Skin epidermis (tissue), 12 donors: ENCODE measurements at regions not wholly inside any gene's neighbourhood (a gene's known extent, or its start where the extent isn't known, plus 50 kb on each side); places are given as distances from the start of the nearest gene placed in this dataset.

Experiments
- H3K27ac ChIP-seq, 21 experiments: fragments of 200-600 bp; sonication (generic) in 11 of 21; one replicate each; pipeline ENCODE4 v1.5.0; 2020; ENCODE audit warnings: mild to moderate bottlenecking in 3 of 21, inconsistent platforms in 2 of 21, moderate library complexity in 2 of 21
- H3K4me3 ChIP-seq, 7 experiments: fragments of 200-600 bp; sonication (generic) in 2 of 7; one replicate each; pipeline ENCODE4 v1.5.0; 2020; ENCODE audit warnings: inconsistent platforms in 2 of 7, mild to moderate bottlenecking in 2 of 7, moderate library complexity in 1 of 7

DNA sequence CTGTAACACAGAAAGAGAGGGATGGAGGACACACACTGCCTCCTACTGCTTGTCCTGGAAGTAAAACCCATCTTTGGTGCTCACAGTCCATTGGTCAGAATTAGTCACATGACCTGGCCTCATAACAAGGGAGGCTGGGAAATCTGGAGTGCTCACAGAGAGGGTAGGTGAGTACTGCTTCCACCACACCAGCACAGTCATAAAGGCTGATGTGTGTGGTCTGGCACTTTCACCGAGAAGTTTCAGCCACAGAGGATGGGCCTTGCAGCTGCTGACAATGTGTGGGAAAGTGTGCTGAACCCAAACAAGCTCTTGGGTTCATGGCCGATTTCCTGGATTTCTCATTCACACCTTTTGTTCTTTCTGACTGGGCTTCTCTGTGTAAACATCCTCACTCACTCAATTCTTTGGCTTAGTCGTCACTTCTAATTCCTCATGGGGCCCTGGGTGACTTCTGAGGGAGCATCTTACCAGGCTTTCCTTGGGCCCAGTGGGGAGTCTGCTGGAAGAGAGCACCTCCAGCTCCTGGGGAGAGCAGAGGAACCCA lies 100.7 kb downstream of the ASB7 start:
- peak overlapping the region in 1 of 21 experiments; percentile 24 for H3K27ac ChIP-seq

GRCh38 chr15:100703671-100704070 lies 101.3 kb downstream of the ASB7 start:
- Histone ChIP-seq H3K4me3 (no peak overlapping the region), H3K27ac (no peak overlapping the region)

More for the DNA sequence above, 100.7 kb downstream of the ASB7 start:
- no peak overlapping the region for H3K4me3 ChIP-seq

DNA sequence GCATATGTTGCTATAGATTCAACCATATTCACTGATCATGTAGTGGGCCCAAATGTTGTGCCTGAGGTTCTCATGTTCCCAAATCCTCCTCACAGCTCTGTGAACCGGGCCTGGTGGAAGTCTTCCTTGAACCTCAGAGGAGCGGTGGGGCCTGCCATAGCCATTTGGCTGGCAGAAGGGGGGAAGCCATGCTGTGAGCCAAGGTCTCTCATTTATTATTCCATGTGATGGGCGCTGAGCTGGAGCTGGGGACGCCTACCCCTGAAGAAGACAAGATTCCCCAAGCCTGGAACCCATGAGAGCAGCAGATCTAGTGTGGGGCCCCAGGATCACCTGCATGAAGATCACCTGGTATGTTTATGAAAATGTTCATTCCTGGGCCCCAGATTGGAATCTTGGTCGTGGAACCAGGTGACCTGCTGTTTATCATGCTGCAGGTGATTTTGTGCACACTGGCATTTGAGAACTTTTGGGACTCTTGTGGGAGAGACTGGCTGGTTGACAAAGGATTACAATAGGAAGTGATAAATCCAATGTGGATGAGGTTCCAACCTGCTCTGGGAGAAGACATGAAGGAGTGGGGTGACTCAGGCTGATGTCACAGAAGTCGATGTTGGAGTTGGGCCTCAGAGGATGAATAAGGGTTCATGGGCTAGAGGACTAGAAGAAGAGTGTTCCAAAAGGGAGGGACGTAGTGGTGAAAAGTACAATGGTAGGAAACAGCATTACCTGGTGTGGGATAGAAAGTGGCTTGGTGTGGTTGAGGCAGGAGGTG lies 102.1 kb downstream of the ASB7 start:
- Histone ChIP-seq H3K4me3 (no peak overlapping the region), H3K27ac (no peak overlapping the region)

GRCh38 chr15:100705065-100705464 lies 102.7 kb downstream of the ASB7 start:
- no peak overlapping the region for H3K27ac ChIP-seq
- H3K4me3 ChIP-seq, result no peak overlapping the region

DNA sequence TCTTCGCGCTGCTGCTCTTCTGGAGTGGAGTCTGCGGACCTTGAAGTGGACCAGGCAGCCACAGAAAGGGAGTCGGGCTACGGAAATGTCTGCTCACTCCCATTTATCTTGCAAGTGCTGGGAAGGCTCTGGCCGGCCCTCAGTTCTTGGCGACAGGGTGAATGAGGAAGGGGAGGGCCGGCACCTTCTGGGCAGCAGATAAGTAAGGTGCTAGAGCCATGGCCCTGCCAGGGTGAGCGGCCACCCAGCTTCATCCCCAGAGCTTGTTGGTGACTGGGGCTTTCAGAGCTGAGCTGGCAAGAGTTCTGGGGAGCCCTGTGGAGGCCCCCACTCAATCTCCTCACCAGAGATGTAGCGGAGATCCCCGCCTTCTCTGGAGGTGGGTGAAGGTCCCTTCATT lies 103.5 kb downstream of the ASB7 start:
- Histone ChIP-seq H3K27ac (no peak overlapping the region), H3K4me3 (no peak overlapping the region)

- H3K27ac ChIP-seq, result no peak overlapping the region
- no peak overlapping the region for H3K4me3 ChIP-seq
Observed at GRCh38 chr15:100707229-100707628, 104.8 kb downstream of the ASB7 start.

- Histone ChIP-seq H3K27ac (no peak overlapping the region), H3K4me3 (no peak overlapping the region)
Observed at GRCh38 chr15:100708916-100709315, 106.5 kb downstream of the ASB7 start.

DNA sequence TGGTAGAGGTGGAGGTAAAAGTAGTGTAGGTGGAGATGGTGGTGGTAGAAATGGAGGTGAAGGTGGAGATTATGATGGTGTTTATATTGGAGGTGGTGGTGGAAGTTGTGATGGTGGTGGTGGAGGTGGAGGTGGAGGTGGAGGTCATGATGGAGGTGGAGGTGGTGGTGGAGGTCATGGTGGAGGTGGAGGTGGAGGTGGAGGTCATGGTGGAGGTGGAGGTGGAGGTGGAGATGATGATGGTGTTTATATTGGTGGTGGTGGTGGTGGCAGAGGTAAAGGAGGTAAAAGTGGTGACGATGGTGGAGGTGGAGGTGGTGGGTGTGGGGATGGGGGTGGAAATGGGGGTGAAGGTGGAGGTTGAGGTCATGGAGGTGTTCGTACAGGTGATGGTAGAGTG lies 107.8 kb downstream of the ASB7 start:
- Histone ChIP-seq H3K4me3 (no peak overlapping the region), H3K27ac (no peak overlapping the region)

GRCh38 chr15:100710744-100711515 lies 108.5 kb downstream of the ASB7 start:
- no peak overlapping the region for H3K4me3 ChIP-seq
- H3K27ac ChIP-seq, result no peak overlapping the region

DNA sequence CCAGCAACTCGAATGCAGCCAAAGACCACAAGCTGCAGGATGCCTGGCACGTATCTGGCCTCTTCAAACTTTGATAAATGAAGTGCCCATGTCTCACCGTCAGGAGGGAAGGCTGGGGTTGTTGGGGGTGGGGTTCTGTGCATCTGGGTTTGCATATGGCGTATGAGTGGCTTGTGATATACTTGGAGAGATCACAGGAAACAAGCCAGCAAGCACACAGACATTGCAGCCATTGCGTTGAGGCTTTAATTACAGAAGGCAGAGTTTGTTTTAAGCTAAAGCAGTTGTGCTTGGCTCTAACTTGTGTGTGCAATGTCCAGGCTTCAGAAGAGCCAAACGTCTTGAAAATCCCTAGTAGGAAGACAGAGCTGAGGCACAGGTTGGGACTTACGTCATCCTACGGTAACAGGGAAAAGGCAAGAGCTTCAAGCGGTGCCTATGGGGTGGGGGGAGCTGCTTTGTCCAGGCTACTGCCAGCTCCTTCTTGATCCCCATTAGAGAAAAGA lies 109.2 kb downstream of the ASB7 start:
- Histone ChIP-seq H3K4me3 (no peak overlapping the region), H3K27ac (peak overlapping the region in 4 of 21 experiments; percentile 12 to 57 (median 37))

DNA sequence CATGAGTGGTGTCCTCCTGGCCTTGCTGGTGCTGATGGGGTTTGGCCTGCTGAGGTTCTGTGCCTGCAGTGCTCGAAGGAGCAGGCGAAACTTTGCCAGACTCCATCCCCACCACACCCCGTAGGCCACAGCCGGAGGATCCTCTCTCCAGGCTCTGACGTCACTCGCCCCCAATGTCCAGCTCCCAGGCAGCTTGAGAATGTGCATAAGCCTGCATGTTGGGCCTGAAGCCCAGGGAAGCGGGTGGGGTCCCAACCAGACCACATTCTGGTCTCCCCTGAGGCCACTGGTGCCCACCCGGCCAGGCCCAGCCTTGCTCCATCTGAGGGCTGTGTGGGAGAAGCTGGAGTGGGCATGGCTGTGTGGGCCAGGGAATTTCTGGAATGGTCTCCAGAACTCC lies 109.8 kb downstream of the ASB7 start:
- H3K27ac ChIP-seq, result peak overlapping the region in 6 of 21 experiments; percentile 10 to 57 (median 33)
- H3K4me3 ChIP-seq, result no peak overlapping the region

DNA sequence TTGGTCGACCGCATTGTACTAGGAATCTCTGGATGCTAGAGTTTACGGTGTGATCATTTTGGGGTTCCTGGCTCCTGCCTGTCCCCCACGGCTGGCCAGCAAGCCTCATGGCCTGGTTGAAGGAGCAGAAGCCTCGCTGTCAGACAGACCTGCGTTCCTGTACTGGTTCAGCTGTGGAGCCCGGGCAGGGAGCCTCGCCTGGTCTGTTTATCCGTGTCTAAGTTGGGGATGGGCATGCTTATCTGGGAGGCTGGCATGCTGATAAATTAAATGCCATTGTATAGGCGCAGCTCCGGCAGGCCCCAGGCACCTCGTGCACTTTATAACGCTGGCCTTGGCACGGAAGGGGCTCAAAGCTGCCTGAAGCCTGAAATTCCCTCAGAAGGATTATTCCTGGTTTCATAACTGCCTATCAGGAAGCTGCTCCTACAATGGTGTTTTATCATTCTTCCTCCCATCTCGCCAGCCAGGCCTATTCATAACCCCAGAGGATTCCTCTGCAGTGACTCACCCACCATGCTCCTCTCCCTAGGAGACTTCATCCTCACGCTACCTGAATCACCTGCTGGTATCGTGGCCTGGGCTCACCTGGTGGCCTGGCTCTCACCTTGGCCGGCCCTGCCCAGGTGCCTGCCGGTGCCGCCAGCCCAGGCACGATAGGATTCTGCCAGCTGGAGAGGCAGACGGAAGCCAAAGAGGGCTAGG lies 110.9 kb downstream of the ASB7 start:
- peak overlapping the region in 16 of 21 experiments; percentile 10 to 76 (median 40) for H3K27ac ChIP-seq
- H3K4me3 ChIP-seq, result no peak overlapping the region

DNA sequence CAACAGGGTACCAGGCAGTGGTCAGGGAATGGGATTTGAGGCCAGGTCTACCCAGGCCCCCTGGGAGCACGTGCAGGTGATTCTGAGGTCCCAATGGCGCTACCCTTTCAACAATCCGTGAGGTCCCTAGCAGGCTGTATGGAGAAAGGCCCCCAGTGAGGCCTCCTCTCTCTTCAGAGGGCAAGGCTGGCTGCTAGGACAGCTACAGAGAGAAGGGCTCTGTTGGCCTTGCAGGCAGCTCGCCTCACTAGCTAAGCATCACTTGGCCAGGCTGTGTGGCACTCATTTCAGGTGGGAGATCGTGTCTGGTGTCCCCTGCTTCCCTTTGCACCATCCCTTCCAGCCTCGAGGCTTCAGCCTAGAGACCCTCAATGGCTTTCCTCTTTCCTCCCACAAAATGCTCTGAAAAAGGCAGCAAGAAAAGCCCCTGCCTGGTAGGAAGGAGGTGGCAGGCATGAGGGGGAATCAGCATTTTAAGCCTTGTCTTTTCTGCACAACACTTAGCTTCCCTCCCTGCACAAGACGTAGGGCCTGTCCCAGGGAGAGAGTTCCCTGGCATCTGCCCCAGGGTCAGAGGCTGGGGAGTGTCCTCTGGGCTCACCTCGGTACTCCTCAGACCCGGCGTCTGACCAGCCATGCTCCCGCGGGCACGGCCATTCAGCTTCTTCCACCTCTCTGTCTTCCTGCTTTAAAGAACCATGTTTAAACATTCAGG lies 111.8 kb downstream of the ASB7 start:
- no peak overlapping the region for H3K4me3 ChIP-seq
- peak overlapping the region in 9 of 21 experiments; percentile 5 to 71 (median 31) for H3K27ac ChIP-seq

- H3K27ac ChIP-seq, result no peak overlapping the region
- no peak overlapping the region for H3K4me3 ChIP-seq
Observed at GRCh38 chr15:100714749-100715342, 112.5 kb downstream of the ASB7 start.

- Histone ChIP-seq H3K27ac (peak overlapping the region in 1 of 21 experiments; percentile 49), H3K4me3 (no peak overlapping the region)
Observed at GRCh38 chr15:100715571-100716455, 113.4 kb downstream of the ASB7 start.

DNA sequence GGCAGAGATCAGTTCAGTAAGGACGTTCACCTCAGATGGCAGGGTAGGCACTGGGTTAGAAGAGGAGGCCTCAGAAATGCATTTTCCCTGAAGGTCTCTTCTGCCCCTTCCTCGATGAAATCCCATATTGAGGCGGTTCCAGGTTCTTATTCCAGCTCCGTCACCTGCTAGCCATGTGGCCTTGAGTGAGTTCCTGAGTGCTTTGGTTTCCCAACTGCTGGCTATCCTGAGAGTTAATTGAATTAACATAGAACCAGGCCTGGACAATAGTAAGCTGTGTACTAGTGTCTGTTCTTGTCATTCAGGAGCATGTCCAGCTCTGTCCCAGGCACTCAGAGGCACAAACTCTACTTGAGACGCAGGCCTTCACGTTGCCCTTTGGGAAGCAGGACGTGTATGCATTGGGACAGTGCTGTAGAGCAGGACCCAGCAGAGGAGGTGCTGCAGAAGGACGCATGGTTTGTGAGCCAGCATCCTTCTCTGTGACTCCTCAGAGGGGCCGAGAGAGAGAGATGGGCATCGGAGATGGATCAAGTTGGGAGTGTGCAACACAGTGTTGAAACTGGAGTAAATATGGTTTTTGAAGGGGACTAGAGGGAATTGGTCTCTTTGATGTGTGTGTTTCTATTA lies 114.2 kb downstream of the ASB7 start:
- Histone ChIP-seq H3K27ac (no peak overlapping the region), H3K4me3 (no peak overlapping the region)

GRCh38 chr15:100717596-100717995 lies 115.2 kb downstream of the ASB7 start:
- no peak overlapping the region for H3K27ac ChIP-seq
- H3K4me3 ChIP-seq, result no peak overlapping the region
